ENCODE measurements at regions not wholly inside any gene's neighbourhood (a gene's known extent, or its start where the extent isn't known, plus 50 kb on each side); places are given as distances from the start of the nearest gene placed in this dataset.

- H3K4me3 ChIP-seq (ENCODE audit: low read depth, low read length), result no peak overlapping the region
- DNase-seq (ENCODE audit: low read depth), result no peak
- no peak for TF ChIP-seq CTCF (IDR thresholded peaks at IDR 0.05; ENCODE audit: low read depth, low read length, missing control alignments)
Observed at GRCh38 chr6:166713434-166714186, 86.6 kb upstream of the RPS6KA2 start.

GRCh38 chr6:166712286-166713228 is 85.5 kb upstream of the RPS6KA2 start:
- TF ChIP-seq CTCF (IDR thresholded peaks at IDR 0.05; ENCODE audit: low read depth, low read length, missing control alignments), result no peak
- no peak overlapping the region for H3K4me3 ChIP-seq (ENCODE audit: low read depth, low read length)
- no peak for DNase-seq (ENCODE audit: low read depth)

- DNase-seq (ENCODE audit: low read depth), result no peak
- no peak for TF ChIP-seq CTCF (IDR thresholded peaks at IDR 0.05; ENCODE audit: low read depth, low read length, missing control alignments)
- no peak overlapping the region for H3K4me3 ChIP-seq (ENCODE audit: low read depth, low read length)
Observed at GRCh38 chr6:166710084-166710483, 83.0 kb upstream of the RPS6KA2 start.

- no peak for TF ChIP-seq CTCF (IDR thresholded peaks at IDR 0.05; ENCODE audit: low read depth, low read length, missing control alignments)
- H3K4me3 ChIP-seq (ENCODE audit: low read depth, low read length), result no peak overlapping the region
- no peak for DNase-seq (ENCODE audit: low read depth)
Observed at GRCh38 chr6:166708460-166708859, 81.4 kb upstream of the RPS6KA2 start.

- TF ChIP-seq CTCF (IDR thresholded peaks at IDR 0.05; ENCODE audit: low read depth, low read length, missing control alignments), result peak; percentile 61
- DNase-seq (ENCODE audit: low read depth), result no peak
- H3K4me3 ChIP-seq (ENCODE audit: low read depth, low read length), result no peak overlapping the region
Observed at GRCh38 chr6:166707045-166707444, 80.0 kb upstream of the RPS6KA2 start.

- no peak overlapping the region for H3K4me3 ChIP-seq (ENCODE audit: low read depth, low read length)
- no peak for TF ChIP-seq CTCF (IDR thresholded peaks at IDR 0.05; ENCODE audit: low read depth, low read length, missing control alignments)
- no peak for DNase-seq (ENCODE audit: low read depth)
Observed at GRCh38 chr6:166705069-166705468, 78.0 kb upstream of the RPS6KA2 start.
